Loucy (cell line): ENCODE measurements at regions not wholly inside any gene's neighbourhood (a gene's known extent, or its start where the extent isn't known, plus 50 kb on each side); places are given as distances from the start of the nearest gene placed in this dataset.

Source experiments
- EZH2phosphoT487 ChIP-seq: fragments of 200-600 bp; IDR thresholded peaks from 2 replicates; pipeline ENCODE4 v1.6.1; 2018; ENCODE audit warnings: antibody characterized with exemption, mild to moderate bottlenecking, moderate library complexity, borderline replicate concordance
- TF ChIP-seq, protein P1 (sequence below): fragments of 200-600 bp; sonication (generic); conservative IDR thresholded peaks from 2 replicates; pipeline ENCODE4 v1.5.1; 2014; ENCODE audit warnings: mild to moderate bottlenecking, antibody characterized with exemption, low read length

DNA sequence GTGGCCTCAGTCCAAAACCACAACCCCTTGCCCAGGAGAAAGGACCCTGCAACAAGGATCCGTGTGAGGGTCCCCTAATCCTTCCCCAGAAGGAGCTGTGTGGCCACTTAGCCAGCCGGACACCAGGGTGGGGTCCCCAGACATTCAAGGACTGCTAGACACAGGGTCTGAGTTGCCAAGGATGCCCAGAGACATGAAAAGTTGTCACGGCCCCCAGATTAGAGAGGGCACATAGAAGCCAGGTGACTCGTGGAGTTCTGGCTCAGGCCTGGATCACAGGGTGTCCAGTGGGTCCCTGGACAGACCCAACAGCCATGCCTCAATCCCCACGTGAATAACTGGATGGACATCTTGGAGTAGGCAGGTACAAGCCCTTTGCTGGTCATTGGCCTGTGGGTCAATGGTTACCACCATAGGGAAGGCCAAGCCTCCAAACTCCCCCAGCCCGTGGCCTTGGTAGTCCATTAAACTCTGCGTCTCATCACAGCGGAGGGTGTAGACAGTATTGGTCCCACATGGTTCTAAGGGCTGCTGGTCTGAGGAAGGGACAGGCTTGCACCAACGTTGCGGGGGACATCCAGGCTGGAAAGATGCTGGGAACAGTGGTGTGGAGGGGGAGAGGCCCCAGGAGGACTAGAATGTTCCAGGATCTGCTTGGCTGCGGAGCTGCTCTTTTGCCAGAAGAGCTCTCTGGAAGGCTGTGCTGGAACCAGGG is 205.9 kb upstream of the PPP2R2D start:
- TF ChIP-seq, protein P1, sequence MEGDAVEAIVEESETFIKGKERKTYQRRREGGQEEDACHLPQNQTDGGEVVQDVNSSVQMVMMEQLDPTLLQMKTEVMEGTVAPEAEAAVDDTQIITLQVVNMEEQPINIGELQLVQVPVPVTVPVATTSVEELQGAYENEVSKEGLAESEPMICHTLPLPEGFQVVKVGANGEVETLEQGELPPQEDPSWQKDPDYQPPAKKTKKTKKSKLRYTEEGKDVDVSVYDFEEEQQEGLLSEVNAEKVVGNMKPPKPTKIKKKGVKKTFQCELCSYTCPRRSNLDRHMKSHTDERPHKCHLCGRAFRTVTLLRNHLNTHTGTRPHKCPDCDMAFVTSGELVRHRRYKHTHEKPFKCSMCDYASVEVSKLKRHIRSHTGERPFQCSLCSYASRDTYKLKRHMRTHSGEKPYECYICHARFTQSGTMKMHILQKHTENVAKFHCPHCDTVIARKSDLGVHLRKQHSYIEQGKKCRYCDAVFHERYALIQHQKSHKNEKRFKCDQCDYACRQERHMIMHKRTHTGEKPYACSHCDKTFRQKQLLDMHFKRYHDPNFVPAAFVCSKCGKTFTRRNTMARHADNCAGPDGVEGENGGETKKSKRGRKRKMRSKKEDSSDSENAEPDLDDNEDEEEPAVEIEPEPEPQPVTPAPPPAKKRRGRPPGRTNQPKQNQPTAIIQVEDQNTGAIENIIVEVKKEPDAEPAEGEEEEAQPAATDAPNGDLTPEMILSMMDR = no peak
- no peak for TF ChIP-seq EZH2phosphoT487
